Natural killer cell (primary cell): ENCODE measurements at regions not wholly inside any gene's neighbourhood (a gene's known extent, or its start where the extent isn't known, plus 50 kb on each side); places are given as distances from the start of the nearest gene placed in this dataset.

Experiments
- ATAC-seq, 3 donors: fragments of 150-1000 bp in 2 of 3; fragments of 200-7000 bp in 1 of 3; cut with Tn5 transposase; 1 replicate in 1 of 3; 2 replicates in 2 of 3; pipeline ENCODE4 v1.10.0; 2021; ENCODE audit warnings: mild to moderate bottlenecking in 2 of 3, moderate library complexity in 2 of 3
- DNase-seq, 2 donors: peaks; one replicate each; pipeline versions ENCODE4 v3.0.0 to v3.0.0-alpha.2; 2013 to 2021; ENCODE audit warnings: mixed read lengths in 1 of 2
- H3K27ac ChIP-seq: one replicate; pipeline ENCODE4 v1.5.1; 2013; ENCODE audit warnings: mild to moderate bottlenecking, low read length
- H3K27me3 ChIP-seq: one replicate; pipeline ENCODE4 v1.6.1; 2013; ENCODE audit warnings: low read length; ENCODE audit not compliant: control insufficient read depth, insufficient read depth
- H3K36me3 ChIP-seq: one replicate; pipeline ENCODE4 v1.6.1; 2013; ENCODE audit warnings: low read length; ENCODE audit not compliant: control insufficient read depth, insufficient read depth
- H3K4me1 ChIP-seq: one replicate; pipeline ENCODE4 v1.6.1; 2013; ENCODE audit warnings: low read length; ENCODE audit not compliant: control insufficient read depth, insufficient read depth
- H3K4me3 ChIP-seq: one replicate; pipeline ENCODE4 v1.5.1; 2013; ENCODE audit warnings: low read length
- H3K9me3 ChIP-seq: one replicate; pipeline ENCODE4 v1.6.1; 2013; ENCODE audit warnings: low read length; ENCODE audit not compliant: control insufficient read depth, insufficient read depth
- H3K27ac Mint-ChIP-seq, 2 donors: one replicate each; pipeline ENCODE4 v1.8.0; 2022; ENCODE audit warnings: mild to moderate bottlenecking in 2 of 2, mixed read lengths in 2 of 2, moderate library complexity in 1 of 2
- H3K27me3 Mint-ChIP-seq, 2 donors: one replicate each; pipeline ENCODE4 v1.8.0; 2022; ENCODE audit warnings: low read depth in 2 of 2, mixed read lengths in 2 of 2
- H3K36me3 Mint-ChIP-seq: one replicate; pipeline ENCODE4 v1.8.0; 2022; ENCODE audit warnings: mixed read lengths
- H3K4me1 Mint-ChIP-seq, 2 donors: one replicate each; pipeline ENCODE4 v1.8.0; 2022; ENCODE audit warnings: mixed read lengths in 2 of 2
- H3K4me3 Mint-ChIP-seq: one replicate; pipeline ENCODE4 v1.8.0; 2022; ENCODE audit warnings: mild to moderate bottlenecking, moderate library complexity, mixed read lengths
- H3K9me3 Mint-ChIP-seq, 2 donors: one replicate each; pipeline ENCODE4 v1.8.0; 2022; ENCODE audit warnings: mixed read lengths in 2 of 2
- CTCF ChIP-seq: fragments of 200-600 bp; IDR thresholded peaks from one replicate; pipeline ENCODE4 v1.8.0; 2022; ENCODE audit warnings: antibody characterized with exemption
- WGBS: methylation state at CpG from one replicate; pipeline ENCODE4 v1.1.7; 2013; ENCODE audit warnings: missing lambda C conversion rate; ENCODE audit not compliant: insufficient coverage; 5-methylcytosine and 5-hydroxymethylcytosine counted together
- intact Hi-C: fragments of 100-400 bp; cut with micrococcal nuclease; formaldehyde crosslinking; loops from one replicate; pipeline ENCODE4 v1.14.2; 2022

- H3K4me3 ChIP-seq = no peak overlapping the region
- ATAC-seq = no peak
- intact Hi-C loops = no loop called here
- H3K4me3 Mint-ChIP-seq = no peak overlapping the region
- TF ChIP-seq CTCF = no peak
- no peak overlapping the region for H3K27ac ChIP-seq
- WGBS = 91% methylated on average over 2 of the region's 2 CpGs
- no peak overlapping the region for H3K27ac Mint-ChIP-seq
- no peaks in the 10 kb centered on the region for H3K36me3 ChIP-seq
- no peaks in the 10 kb centered on the region for H3K4me1 ChIP-seq
- DNase-seq = no peak
- peaks cover 9 to 16% of the 10 kb centered on the region in 2 donors for H3K9me3 Mint-ChIP-seq
- H3K36me3 Mint-ChIP-seq = peaks cover 6% of the 10 kb centered on the region
- H3K27me3 Mint-ChIP-seq = no peaks in the 10 kb centered on the region
- no peaks in the 10 kb centered on the region for H3K4me1 Mint-ChIP-seq
- no peaks in the 10 kb centered on the region for H3K9me3 ChIP-seq
- no peaks in the 10 kb centered on the region for H3K27me3 ChIP-seq
These were observed 100.8 kb upstream of the RNPC3 start for GRCh38 chr1:103424650-103425049.

GRCh38 chr1:103416681-103417286 lies 108.7 kb upstream of the RNPC3 start:
- no peaks in the 10 kb centered on the region for H3K36me3 ChIP-seq

GRCh38 chr1:103387898-103388297 lies 137.6 kb upstream of the RNPC3 start:
- H3K4me1 Mint-ChIP-seq = no peaks in the 10 kb centered on the region
- H3K9me3 Mint-ChIP-seq = peaks cover 10 to 12% of the 10 kb centered on the region in 2 donors
- Histone ChIP-seq H3K9me3 (no peaks in the 10 kb centered on the region), H3K27ac (no peak overlapping the region), H3K27me3 (no peaks in the 10 kb centered on the region), H3K36me3 (no peaks in the 10 kb centered on the region), H3K4me3 (no peak overlapping the region), H3K4me1 (no peaks in the 10 kb centered on the region)
- no peaks in the 10 kb centered on the region for H3K27me3 Mint-ChIP-seq
- 37% methylated on average over 1 of the region's 1 CpG for WGBS
- no peak overlapping the region for H3K4me3 Mint-ChIP-seq
- no peaks in the 10 kb centered on the region for H3K36me3 Mint-ChIP-seq
- TF ChIP-seq CTCF = no peak
- intact Hi-C loops = no loop called here
- ATAC-seq (no peak), DNase-seq (no peak)
- no peak overlapping the region for H3K27ac Mint-ChIP-seq

More at GRCh38 chr1:103416681-103417286, 108.7 kb upstream of the RNPC3 start:
- intact Hi-C loops = no loop called here
- Histone ChIP-seq H3K4me1 (no peaks in the 10 kb centered on the region), H3K27me3 (no peaks in the 10 kb centered on the region), H3K27ac (no peak overlapping the region), H3K4me3 (no peak overlapping the region), H3K9me3 (no peaks in the 10 kb centered on the region)
- WGBS = no CpG with 5 or more reads among the region's 1 CpG
- Mint-ChIP-seq H3K4me3 (no peak overlapping the region), H3K4me1 (no peaks in the 10 kb centered on the region), H3K9me3 (peaks cover 0 to 6% of the 10 kb centered on the region in 2 donors), H3K27me3 (no peaks in the 10 kb centered on the region), H3K27ac (no peak overlapping the region), H3K36me3 (no peaks in the 10 kb centered on the region)
- TF ChIP-seq CTCF = no peak
- no peak for DNase-seq
- no peak for ATAC-seq

GRCh38 chr1:103373991-103374390 lies 151.5 kb upstream of the RNPC3 start:
- no peak for TF ChIP-seq CTCF
- Mint-ChIP-seq H3K4me1 (no peaks in the 10 kb centered on the region), H3K27me3 (no peaks in the 10 kb centered on the region), H3K36me3 (no peaks in the 10 kb centered on the region), H3K27ac (no peak overlapping the region), H3K4me3 (no peak overlapping the region), H3K9me3 (peaks cover 11 to 12% of the 10 kb centered on the region in 2 donors)
- 98% methylated on average over 3 of the region's 3 CpGs for WGBS
- DNase-seq (no peak), ATAC-seq (no peak)
- Histone ChIP-seq H3K27me3 (no peaks in the 10 kb centered on the region), H3K9me3 (peaks cover 2% of the 10 kb centered on the region), H3K4me1 (no peaks in the 10 kb centered on the region), H3K36me3 (no peaks in the 10 kb centered on the region), H3K27ac (no peak overlapping the region), H3K4me3 (no peak overlapping the region)
- intact Hi-C loops = no loop called here
